Liver (tissue), 3 donors: ENCODE measurements at regions not wholly inside any gene's neighbourhood (a gene's known extent, or its start where the extent isn't known, plus 50 kb on each side); places are given as distances from the start of the nearest gene placed in this dataset.

Source experiments
- RXRA ChIP-seq, 2 donors: IDR thresholded peaks; 2 replicates each; pipeline ENCODE4 v1.6.1; 2017 to 2018; ENCODE audit warnings: antibody characterized with exemption in 2 of 2, mild to moderate bottlenecking in 1 of 2
- TF ChIP-seq, protein P1 (sequence below): fragments of 150-350 bp; IDR thresholded peaks from 2 replicates; pipeline ENCODE4 v1.5.1; 2017; ENCODE audit warnings: improper control_type of control experiment, low read depth, low read length; ENCODE audit not compliant: missing input control
- TF ChIP-seq, protein P2 (sequence below): IDR thresholded peaks from 2 replicates; pipeline ENCODE4 v1.6.1; 2016; ENCODE audit warnings: antibody characterized with exemption
- TF ChIP-seq, protein P3 (sequence below): IDR thresholded peaks from 2 replicates; pipeline ENCODE4 v1.6.1; 2016; ENCODE audit warnings: antibody characterized with exemption
- donor health status: healthy.
- donor health status: healthy.

DNA sequence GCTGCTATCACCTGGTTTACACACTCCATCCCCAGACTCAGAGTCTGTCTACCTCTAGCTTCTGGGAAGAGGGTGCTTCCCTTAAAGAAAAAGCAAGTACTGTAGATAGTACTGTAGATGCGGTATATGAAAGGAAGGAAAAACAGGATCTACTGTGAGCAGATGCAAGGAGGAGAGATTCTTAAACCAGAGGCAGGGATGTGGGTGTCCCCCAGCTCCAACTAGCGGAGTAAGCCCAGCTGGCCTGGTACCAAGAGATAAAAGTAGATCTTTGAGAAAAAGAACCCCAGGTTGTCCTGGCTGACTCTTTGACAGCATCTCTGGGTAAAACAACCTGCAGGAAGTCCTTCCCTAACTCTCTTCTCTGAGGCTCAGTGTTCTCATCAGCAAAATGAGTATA is 523.7 kb upstream of the PROK2 start:
- TF ChIP-seq, protein P1, sequence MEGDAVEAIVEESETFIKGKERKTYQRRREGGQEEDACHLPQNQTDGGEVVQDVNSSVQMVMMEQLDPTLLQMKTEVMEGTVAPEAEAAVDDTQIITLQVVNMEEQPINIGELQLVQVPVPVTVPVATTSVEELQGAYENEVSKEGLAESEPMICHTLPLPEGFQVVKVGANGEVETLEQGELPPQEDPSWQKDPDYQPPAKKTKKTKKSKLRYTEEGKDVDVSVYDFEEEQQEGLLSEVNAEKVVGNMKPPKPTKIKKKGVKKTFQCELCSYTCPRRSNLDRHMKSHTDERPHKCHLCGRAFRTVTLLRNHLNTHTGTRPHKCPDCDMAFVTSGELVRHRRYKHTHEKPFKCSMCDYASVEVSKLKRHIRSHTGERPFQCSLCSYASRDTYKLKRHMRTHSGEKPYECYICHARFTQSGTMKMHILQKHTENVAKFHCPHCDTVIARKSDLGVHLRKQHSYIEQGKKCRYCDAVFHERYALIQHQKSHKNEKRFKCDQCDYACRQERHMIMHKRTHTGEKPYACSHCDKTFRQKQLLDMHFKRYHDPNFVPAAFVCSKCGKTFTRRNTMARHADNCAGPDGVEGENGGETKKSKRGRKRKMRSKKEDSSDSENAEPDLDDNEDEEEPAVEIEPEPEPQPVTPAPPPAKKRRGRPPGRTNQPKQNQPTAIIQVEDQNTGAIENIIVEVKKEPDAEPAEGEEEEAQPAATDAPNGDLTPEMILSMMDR: no peak
- TF ChIP-seq, protein P2, sequence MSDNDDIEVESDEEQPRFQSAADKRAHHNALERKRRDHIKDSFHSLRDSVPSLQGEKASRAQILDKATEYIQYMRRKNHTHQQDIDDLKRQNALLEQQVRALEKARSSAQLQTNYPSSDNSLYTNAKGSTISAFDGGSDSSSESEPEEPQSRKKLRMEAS: no peak
- TF ChIP-seq, protein P3, sequence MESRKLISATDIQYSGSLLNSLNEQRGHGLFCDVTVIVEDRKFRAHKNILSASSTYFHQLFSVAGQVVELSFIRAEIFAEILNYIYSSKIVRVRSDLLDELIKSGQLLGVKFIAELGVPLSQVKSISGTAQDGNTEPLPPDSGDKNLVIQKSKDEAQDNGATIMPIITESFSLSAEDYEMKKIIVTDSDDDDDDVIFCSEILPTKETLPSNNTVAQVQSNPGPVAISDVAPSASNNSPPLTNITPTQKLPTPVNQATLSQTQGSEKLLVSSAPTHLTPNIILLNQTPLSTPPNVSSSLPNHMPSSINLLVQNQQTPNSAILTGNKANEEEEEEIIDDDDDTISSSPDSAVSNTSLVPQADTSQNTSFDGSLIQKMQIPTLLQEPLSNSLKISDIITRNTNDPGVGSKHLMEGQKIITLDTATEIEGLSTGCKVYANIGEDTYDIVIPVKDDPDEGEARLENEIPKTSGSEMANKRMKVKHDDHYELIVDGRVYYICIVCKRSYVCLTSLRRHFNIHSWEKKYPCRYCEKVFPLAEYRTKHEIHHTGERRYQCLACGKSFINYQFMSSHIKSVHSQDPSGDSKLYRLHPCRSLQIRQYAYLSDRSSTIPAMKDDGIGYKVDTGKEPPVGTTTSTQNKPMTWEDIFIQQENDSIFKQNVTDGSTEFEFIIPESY: no peak
- TF ChIP-seq RXRA (IDR thresholded peaks at IDR 0.05): no peak
